HG03108 (cell line): ENCODE measurements at regions not wholly inside any gene's neighbourhood (a gene's known extent, or its start where the extent isn't known, plus 50 kb on each side); places are given as distances from the start of the nearest gene placed in this dataset.
"Not testable (repeated sequence)": the region's sequence is repeated elsewhere in the genome, so short reads cannot be mapped to it uniquely, and the experiment has no call there.

Experiments
- ATAC-seq: cut with Tn5 transposase; IDR thresholded peaks from one replicate; pipeline ENCODE4 v1.9.1; 2021; ENCODE audit warnings: moderate library complexity; ENCODE audit not compliant: unreplicated experiment

DNA sequence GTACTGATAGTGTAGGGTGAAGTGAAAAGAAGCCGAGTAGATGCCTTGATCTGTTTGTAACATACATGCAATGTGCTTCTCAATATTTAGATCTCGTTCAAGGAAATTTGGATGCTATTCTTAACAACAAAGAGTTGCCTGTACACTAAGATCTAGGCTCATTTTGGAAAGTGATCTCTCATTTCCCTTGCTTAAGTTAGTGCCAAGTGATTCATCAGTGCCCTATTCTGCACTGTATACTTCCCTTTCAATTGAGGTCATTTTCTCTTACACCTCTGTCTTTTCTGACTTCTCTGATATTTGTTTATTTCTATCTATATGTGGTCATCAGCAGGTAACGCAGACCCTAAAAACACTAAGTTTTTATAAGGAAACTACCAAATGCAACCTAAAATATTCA lies 528.6 kb upstream of the PTPRD start:
- ATAC-seq: no peak

DNA sequence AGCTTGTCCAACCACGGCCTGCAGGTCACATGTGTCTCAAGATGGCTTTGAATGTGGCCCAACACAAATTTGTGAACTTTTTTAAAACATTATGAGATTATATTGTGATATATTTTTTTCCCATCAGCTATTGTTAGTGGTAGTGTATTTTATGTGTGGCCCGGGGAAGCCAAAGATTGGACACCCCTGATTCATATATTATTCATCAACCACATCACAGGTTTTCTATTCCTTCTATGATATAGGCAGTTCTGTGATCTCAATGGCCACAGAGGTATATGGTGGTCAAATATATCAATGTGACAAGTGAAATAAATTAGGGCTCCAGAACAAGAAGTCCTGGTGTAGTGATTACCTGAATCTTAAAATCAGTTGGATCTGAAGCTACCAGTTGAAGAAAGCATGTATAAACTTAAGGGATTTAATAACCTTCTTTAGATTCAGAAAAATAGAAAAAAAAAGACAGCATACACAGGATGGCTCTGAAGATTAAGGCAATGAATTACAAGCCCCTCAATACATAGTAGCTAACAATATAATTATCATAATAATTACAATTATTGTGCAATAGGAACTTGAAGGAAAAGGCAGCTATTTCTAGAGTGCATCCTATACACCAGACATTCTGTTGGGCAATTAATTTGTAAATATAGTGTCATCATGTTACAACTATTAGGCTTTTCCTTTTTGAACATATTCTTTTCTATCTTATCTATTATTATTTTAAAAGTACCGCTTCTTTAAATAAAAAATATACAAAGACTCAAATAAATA lies 530.4 kb upstream of the PTPRD start:
- no peak for ATAC-seq

DNA sequence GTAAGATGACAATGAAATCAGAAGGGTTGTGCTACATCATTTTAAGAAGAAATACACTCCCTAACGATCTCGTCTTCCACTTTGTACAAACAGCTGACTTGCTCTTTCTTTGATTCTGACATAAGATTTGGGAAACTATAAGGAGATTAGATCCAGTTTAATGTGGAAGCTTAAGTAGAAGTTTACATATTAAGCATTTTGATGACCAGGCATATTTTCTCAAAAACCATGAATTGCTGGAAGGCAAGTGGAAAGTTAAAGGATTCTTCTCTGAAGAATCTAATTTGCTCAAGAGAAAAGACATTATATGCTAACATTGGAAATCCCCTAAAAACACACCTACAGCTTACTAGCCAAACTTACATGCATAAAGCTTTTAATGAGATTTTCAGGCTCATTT lies 531.9 kb upstream of the PTPRD start:
- no peak for ATAC-seq

DNA sequence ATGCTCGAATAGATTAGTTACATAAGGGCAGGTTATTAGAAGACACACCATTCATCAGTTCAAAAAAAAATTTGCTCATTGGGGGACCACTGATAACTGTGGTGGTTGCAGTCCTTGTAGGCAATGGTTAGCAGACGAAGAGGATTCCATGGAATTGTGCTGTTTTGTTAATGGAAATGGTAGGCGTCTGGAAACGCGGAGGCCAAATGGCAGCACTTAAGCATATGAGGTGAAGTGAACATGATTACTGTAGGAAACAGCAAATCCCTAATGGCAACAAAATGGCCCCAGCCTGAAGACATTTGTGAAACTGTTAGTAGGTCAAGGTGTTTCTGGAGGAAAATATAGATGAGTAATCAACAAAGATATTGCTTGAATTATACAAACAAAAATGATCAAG lies 535.4 kb upstream of the PTPRD start:
- ATAC-seq: no peak

DNA sequence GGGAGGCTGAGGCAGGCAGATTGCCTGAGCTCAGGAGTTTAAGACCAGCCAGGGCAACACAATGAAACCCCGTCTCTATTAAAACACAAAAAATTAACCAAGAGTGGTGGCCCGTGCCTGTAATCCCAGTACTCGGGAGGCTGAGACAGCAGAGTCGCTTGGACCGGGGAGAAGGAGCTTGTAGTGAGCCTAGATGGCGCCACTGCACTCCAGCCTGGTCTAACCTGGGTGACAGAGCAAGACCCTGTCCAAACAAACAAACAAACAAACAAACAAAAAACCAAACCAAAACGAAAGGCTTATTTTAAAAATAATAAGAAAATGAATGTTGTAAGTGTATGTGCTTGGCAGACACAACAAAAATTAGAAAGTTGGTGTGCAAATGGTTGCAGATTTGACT lies 536.3 kb upstream of the PTPRD start:
- ATAC-seq: no peak

DNA sequence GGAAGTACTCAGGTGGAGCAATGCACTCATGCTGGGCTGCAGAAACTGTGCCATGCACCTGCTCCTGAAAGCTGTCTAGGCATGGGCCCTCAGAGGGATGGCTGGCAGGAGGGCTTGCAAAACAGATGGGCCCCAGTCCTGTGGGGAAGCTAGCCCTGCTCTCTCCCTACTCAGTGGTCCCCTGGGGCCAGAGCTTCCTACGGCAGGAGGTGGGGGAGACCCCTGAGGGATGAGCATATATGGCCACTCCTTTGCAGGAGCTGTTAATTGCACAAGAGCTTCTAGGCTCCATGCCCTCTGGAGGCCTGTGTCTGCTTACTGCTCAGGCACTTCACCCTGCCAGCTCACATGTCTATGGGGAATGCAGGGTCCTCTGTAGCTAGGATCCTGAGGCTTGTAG lies 545.3 kb upstream of the PTPRD start:
- no peak for ATAC-seq

DNA sequence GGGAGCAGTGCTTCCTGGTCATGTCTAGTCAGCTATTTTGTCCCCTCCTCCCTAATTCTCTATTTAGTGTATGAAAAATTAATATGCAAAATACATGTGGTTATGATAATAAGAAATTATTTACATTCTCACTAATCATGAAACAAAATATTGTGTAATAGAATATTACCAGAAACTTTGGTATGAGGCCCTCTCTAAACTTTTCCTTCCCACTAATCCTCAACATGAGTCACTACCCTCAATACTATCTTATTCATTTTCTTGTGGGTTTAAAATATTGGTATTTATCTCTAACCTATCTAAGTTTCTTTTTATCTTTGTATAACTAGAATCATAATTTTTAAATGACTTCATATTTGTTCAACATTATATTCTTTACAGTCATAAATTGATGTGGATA lies 545.9 kb upstream of the PTPRD start:
- ATAC-seq: no peak

DNA sequence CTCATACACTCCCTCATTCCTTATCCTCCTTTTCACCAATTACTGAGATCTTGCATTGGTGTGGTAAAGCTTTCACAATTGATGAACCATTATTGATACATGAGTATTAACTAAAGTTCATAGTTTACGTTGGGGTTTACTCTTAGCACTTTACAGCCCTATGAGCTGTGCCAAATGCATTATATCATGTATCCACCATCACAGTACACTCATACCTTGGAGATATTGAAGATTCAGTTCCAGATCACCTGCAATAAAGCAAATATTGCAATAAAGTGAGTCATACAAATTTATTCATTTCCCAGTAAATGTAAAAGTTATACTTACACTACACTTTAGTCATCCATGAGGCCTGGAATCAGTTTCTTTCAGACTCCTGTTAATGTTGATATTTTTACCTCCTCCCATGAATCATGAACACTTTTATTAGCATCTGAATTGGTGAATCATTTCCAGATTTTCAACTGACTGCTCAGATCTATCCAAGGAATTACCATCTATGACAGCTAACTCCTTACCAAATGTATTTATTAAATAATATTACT lies 546.6 kb upstream of the PTPRD start:
- ATAC-seq: no peak

DNA sequence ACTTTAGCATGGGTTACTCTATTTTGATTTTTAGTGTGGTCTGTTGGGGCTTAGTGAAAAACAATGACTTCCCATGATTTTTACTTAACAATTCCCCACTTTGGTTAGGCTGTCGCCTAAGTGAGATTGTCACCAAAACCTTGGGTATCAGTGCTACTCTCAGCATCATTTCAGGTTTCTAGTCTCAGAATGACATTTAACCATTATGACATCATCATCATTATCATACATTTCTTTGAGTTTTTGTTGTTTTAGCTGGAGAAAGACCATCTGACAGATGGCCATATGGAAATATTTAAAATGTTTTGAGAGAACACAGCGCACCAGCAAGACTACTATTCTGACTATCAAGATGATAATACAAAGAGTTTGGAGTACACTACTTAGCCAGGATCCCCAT lies 551.0 kb upstream of the PTPRD start:
- no peak for ATAC-seq

DNA sequence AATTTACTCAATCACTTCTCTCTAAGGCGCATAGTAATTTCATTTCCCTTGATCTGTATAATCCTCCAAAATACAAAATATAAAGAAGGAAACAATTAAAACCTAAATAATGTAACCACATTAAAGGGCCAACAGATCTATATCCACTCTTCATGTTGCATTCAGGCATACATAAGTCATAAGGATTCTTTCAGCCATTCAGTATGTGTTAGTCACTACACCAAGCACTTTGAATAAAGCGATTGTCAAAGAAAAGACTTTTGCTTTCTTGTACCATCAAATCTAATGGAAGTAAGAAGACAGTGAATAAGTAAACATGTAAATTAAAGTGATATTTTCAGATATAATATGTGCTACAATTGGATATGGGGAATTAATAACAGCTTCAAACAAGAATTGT lies 569.2 kb upstream of the PTPRD start:
- no peak for ATAC-seq

DNA sequence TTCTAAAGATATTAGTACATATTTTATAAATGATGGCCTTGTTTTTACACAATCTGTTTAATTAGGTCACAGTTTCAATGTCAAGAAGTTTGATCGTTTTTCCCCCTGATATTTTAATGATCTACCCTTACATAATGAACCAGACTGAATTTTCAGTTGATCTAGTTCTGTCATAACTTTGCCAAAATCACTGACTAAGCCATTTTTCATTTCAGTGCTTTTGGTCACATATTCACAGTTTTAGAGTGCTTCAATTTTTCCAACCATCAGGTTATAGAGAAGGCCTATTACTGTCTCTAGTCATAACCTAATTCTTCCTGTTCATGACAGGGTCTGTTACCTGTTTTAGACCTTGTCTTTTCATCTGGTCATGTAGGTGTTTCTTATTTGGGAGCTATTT lies 577.9 kb upstream of the PTPRD start:
- ATAC-seq: no peak

DNA sequence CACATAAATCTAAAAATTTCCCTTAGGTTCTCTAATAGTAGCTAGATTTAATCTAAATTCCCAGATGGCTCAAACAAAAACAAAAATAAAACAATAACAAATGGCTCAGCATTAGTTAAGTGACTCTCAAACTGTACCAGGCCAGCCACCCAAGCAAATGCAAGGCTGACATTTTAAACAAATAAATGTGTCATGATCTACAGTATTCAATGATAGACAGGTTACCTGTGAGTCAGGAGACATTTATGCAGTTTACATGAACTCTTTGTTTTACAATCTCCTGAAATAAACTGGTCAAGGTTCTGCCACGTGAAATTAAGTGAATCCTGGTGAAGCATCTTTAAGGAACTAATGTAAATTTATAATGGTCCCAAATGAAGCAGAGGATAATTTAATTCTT lies 580.2 kb upstream of the PTPRD start:
- ATAC-seq: no peak

DNA sequence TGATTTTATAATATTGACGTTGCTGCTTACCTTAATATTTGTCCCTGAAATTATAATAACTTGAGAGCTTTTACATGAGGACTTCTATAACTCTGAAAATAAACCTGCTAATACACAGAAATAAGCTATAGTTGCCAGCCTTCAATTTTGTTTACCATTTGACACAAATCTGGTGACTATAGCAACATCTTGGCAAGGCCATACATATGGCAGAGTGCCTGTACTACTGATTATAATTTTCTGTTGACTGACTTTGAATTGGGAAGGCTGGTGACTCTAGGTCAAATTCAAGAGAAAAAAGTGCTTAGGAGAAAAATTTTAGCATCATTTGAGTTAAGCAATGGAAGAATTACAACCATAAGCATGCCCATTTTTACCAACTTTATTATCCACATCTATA lies 581.4 kb upstream of the PTPRD start:
- no peak for ATAC-seq

DNA sequence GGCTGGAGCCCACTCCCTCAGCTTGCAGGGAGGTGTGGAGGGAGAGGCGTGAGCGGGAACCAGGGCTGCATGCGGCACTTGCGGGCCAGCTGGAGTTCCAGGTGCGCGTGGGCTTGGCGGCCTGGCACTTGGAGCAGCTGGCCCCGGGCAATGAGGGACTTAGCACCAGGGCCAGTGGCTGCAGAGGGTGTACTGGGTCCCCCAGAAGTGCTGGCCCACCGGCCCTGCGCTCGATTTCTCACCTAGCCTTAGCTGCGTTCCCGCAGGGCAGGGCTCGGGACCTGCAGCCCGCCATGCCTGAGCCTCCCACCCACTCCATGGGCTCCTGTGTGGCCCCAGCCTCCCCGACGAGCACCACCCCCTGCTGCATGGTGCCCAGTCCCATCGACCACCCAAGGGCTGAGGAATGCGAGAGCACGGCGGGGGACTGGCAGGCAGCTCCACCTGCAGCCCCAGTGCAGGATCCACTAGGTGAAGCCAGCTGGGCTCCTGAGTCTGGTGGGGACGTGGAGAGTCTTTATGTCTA lies 584.1 kb upstream of the PTPRD start:
- not testable (repeated sequence) for ATAC-seq

DNA sequence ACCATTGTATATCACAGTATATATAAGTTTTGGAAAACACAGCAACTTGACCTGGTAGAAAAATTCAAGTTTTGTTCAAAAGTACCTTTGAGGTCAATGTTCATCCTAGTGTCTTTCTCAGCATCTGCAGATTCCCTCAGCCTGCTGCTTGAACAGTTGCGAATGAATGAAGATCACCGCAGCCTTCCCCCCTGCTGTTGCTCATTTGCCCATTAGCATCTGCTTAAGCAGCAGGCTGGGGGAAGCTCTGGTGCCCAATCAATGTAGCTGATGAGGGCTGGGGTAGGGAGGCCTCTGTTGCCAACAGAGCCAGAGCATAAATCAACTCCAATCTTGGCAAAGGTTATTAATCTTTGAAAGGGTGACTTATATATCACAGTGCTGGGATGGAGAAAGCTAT lies 586.5 kb upstream of the PTPRD start:
- ATAC-seq: no peak

DNA sequence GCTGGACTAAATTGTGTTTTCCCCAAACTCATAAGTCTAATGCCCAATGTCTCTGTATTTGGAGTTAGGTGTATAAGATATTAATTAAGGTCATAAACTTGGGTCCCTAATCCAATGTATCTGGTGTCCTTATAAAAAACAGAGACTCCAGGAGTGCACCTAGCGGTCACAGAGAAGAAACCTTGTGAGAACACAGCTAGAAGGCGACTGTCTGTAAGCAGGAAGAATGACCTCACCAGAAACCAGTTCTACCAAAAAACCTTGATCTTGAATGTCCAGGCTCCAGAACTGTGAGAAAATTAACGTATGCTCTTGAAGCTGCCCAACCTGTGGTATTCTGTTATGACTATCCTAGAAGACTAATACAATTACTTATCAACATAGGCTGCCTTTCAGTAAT lies 591.7 kb upstream of the PTPRD start:
- ATAC-seq: no peak

DNA sequence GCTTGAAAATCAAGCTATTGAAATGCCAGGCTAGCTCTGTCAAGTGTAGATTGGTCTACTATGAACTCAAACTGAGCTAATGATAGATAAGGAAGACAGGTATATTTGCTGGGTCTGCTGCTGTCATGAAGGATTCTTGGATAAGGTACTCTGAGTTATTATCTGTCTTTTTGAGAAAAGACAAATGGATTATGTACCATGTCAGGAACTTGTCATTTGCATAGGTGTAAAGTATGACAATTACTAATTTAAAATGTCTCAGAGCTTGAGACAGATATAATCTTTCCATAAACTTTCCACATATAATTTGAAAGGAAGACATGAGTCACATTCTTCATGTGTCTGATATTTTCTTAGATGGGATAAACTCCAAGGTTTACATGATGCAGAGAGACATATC lies 594.1 kb upstream of the PTPRD start:
- ATAC-seq: no peak

DNA sequence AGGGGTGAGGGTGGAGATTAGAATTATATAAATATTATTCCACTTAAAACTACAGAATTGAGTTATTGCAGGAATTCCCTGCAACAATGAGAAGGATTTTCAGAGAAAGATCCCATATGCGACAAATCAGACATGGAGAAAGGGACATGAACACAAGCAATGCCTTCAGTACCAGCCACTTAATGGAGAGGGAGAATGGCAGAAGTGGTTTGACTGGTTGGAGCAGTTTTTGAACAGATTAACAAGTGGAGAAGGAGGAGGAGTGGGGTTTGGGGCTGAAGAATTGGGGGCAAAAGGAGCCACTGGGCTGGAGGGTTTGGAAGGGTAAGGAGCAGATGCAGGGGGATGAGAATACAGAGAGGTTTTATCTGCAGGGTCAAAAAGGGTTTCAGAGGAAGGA lies 620.9 kb upstream of the PTPRD start:
- no peak for ATAC-seq

DNA sequence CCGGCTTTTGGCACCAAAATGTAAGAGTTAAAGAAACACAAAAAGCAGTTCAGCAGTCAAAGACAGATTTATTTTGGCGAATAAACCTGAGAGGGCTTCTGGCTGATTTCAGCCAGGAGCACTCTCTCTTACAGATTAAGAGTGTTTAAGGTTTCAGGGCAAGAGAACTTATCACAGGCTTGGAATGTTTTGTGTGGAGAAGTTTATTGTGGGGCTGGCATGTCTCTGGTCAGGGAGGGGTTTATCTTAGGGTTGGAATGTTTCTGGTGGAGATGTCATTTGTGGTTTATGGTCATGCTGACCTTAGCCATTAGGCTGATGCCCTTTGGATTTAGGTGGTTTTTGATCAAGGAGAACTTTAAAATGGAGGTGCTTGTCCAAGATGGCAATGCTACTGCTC lies 622.3 kb upstream of the PTPRD start:
- ATAC-seq: no peak

DNA sequence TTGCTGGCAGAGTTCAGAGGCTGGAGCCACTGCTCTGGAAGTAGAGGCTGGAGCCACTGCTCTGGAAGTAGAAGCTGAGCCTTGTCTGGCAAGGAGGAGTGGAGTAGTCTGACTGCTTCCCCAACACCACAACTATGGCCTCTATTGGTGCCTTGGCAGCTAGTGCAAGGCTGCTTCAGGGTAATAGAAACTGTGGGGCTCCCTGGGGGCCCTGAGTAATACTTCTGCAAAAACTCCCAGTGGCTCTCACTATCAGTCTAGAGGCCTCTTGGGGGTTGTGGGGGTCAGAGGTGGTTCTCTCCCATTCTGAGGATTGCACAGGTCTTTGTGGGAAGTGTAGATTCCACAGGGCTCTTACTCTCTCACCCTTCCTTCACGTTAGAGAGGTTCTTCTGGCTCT lies 629.0 kb upstream of the PTPRD start:
- no peak for ATAC-seq

DNA sequence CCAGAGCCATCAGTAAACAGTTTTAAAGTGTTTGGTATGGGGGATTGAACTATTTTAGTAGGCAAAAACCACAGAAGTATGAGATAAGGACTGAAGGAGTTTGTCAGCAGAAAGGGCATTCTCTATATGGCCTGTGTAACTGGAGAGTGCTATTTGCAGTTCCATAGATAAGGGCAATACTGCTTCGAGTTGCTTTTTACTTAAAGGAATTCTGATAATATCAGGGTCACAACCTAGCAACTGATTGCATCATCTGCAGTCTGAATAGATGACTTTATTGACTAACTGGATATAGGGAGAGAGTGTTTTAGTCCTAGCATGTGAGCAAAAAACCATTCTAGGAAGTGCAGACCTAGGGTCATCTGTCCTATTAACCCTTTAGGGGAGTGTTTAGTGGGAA lies 645.2 kb upstream of the PTPRD start:
- no peak for ATAC-seq

DNA sequence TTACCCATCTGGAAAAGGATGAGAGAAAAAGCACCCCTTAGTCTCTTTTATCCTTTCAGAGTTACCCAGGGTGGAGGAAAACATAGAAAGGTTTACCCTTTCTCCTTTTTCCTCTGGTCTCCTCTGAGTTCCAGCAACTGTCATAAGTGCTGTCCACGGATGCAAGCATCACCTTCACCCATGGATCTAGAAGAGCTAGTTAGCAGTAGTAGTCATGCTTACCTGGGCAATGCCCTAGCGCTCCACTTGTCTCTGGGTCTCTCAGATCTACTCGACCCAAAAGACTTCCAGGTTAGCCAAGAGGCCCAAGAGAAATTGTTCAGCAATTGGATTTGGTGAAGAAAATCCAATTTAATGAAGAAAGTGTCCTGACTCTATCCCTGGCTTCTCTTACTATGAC lies 656.2 kb upstream of the PTPRD start:
- ATAC-seq: no peak

DNA sequence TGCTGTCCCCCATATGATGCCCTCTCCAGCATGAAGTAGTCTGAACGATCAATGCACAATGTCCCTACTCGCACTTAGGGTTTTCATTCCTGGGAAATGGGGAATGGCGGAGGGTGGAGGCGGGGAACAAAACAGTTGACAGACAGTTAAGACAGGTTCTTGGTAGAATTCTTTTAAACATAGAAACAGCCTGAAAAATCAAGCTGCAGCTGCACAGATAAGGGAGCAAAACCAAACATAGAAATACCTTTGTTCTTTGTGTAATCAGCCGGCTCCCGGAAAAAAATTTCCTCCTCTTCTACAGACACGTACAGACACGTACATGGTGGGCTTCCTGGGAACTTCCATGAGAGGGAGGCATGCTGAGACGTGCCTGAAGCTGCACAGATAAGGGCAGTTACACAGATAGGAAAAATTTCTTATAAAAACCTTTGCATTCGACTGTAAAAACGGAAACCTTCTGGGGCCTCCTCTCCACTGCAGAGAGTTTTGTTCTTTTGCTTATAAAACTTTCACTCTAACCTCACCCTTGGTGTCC lies 662.4 kb upstream of the PTPRD start:
- ATAC-seq: no peak
